ENCODE measurements at regions not wholly inside any gene's neighbourhood (a gene's known extent, or its start where the extent isn't known, plus 50 kb on each side); places are given as distances from the start of the nearest gene placed in this dataset.

GRCh38 chr3:170751899-170752293 lies 118.1 kb downstream of the RPL22L1 start:
- FAIRE-seq: no peak

DNA sequence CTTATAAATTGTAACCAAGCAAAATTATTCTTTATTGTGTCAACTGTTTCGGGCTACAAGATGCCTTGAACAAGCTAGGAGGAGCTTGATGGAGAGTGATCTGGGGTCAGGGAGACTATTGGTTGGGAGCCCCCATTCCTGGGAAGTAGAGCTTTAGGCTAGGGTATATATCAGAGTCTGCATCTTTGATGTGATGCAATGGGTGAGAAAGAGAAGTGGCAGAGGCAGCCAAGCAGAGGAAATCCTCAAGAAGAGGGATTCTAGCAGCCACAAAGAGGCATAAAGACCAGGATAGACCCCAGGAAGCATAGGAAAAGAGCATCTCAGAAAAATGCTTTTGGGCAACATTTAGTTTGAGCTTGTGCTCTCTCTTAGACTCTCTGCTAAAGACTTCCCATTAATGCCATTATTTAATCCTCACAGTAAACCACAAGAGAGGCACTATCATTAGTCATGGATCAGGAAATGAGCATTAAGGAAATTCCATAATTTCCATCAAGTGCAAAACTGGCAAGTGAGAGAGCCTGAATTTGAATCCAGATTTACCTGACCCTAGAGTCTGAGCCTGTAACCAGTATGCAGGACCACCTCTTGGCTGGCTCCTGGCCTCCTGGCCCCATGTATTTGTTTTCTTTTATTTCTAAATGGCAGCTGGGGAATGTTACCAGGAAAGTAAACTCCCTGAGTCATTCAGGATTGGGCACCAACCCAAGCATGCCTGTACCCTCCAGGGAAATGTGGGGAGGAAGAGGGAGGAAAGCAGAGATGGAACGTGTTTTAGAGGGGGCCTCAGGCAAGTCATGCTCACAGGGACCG lies 118.7 kb downstream of the RPL22L1 start:
- no peak for FAIRE-seq

- FAIRE-seq: no peak
These were observed 119.5 kb downstream of the RPL22L1 start for GRCh38 chr3:170750478-170750830.

DNA sequence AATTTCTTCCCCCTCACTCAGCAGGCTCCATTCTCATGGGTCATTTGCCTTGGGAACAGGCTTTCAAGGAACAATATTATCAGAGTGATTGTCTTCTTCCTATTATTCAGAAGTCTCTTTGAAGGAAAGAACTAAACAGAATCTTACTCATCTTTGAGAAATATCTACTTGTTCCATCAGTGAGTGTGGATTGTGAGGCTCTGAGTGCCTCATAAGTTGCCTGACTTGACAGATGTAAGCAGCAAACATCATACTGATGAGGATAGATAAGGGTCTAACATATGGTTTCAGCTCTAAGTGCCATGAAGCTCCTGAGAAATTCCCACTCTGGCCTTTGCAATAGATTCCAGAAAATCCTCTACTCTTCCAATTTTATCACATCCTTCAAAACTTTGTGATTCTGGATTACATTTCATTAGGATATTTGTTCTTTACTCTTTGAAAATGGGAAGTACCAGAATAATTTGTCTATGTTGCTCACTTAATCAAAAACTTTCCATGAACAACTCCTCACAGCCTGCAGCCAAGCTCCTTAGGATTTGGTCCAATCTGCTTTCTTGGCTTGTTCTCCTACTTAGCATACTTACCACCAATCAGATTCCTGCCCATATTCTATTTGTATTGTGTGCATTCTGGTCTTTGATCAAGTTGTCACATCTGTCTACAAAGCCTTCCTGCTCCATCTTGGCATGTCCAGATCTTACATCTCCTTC lies 120.1 kb downstream of the RPL22L1 start:
- no peak for FAIRE-seq

GRCh38 chr3:170749185-170749584 lies 120.8 kb downstream of the RPL22L1 start:
- no peak for FAIRE-seq

- no peak for FAIRE-seq
These were observed 123.6 kb downstream of the RPL22L1 start for GRCh38 chr3:170746175-170746942.

- FAIRE-seq: no peak
These were observed 124.7 kb downstream of the RPL22L1 start for GRCh38 chr3:170745211-170745718.

GRCh38 chr3:170741756-170742529 lies 128.1 kb downstream of the RPL22L1 start:
- FAIRE-seq: no peak

DNA sequence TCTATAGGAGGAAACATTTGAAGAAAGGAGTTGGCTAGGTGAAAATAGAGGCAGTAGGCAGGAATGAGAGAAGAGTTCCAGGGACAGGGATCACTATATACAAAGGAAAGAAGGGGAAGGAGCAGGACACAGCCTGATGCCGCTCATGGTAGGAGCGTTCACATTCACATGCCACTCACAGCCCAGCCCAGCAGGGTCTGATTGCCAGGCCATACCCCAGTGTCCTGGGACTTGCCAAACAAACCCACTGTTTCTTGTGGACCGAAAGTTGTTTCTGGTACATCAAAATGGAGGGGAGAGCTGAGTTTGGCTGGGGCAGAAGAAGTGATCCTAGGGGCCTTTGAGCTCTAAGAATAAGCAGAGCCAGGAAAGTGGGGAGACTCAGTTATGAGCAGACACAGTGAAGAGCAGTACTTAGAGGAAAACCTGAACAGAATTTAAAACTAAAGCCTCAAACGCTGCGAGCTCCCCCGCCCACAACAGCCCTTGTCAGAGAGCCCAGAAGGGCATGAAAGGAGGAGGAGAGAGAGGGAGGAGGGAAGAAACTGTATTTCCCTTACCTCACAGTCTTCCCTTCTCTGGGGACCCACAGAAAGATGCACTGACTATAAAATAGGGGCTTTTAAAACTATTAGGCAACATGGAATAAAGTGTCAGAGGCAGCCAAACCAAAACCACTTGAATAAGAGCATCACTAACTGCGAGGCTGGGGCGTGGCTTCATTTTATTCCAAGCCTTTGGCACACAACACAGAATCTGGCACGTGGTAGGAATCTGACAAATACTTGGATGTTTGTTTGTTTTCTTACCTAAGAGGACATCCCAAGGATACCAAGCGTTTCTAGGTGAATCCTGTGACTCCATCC lies 129.0 kb downstream of the RPL22L1 start:
- FAIRE-seq: no peak

DNA sequence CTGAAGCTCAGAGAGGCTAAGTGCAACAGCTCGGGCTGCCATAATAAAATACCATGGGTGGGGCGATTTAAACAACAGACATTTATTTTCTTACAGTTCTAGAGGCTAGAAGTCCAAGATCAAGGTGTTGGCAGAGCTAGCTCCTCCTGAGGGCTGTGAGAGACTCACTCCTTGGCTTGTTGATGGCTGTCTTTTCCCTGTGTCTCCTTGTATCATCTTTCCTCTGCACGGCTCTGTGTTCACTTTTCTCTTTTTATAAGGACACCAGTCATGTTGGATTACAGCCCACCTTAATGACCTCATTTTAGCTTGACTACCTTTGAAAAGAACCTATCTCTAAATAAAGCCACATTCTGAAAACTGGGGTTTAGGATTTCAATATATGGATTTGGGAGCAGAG lies 129.7 kb downstream of the RPL22L1 start:
- FAIRE-seq: no peak

DNA sequence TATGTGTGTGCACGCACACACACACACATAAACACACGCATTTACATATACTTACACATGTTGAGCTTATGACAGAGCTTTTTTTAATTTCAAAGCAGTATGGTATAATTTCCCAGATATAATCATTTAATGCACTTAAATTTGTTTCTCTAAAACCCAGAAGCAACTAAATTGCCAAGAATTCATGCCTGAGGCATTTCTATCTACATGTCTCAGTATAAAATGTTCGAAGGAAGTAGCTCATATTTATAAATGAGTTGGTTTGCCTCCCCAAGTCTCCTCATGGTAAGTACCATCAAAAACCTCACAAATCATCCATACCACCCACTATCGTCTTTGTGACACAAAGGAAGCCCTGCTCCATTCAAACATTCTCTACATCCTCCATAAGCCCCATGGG lies 130.6 kb downstream of the RPL22L1 start:
- FAIRE-seq: no peak

GRCh38 chr3:170738766-170739165 lies 131.2 kb downstream of the RPL22L1 start:
- no peak for FAIRE-seq

GRCh38 chr3:170737498-170738162 lies 132.4 kb downstream of the RPL22L1 start:
- no peak for FAIRE-seq

- FAIRE-seq: no peak
These were observed 134.2 kb downstream of the RPL22L1 start for GRCh38 chr3:170735821-170736220.

- FAIRE-seq: no peak
These were observed 135.3 kb downstream of the RPL22L1 start for GRCh38 chr3:170734735-170735065.

- FAIRE-seq: no peak
These were observed 135.8 kb downstream of the RPL22L1 start for GRCh38 chr3:170734043-170734734.

DNA sequence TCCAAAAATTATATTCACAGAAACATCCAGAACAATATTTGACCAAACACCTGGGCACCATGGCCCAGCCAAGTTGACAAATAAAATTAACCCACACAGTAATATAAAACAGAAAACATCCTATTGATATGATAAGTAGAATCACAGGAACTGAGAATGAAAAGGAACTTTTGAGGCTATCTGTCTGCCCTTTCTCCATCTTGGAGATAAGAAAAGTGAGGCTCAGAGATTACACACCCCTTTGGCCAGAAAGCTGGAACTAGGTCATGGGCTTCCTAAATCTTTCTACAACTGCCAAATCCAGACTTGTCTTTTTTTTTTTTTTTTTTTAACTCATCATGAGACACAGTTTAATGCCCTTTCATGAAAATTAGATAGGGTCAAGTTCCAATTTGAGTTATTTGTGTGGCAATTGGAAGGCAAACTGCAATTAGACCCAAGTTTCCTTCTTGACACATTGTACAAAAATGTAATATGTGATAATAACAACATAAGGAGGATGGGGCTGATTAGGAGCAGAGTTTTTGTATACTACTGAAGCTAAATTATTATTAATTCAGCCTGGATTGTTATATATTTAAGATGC lies 137.2 kb downstream of the RPL22L1 start:
- no peak for FAIRE-seq

GRCh38 chr3:170731281-170731680 lies 138.7 kb downstream of the RPL22L1 start:
- FAIRE-seq: no peak

- no peak for FAIRE-seq
These were observed 139.8 kb downstream of the RPL22L1 start for GRCh38 chr3:170730071-170730812.
